WERI-Rb-1 (cell line): ENCODE measurements at regions not wholly inside any gene's neighbourhood (a gene's known extent, or its start where the extent isn't known, plus 50 kb on each side); places are given as distances from the start of the nearest gene placed in this dataset.
"Not testable (repeated sequence)": the region's sequence is repeated elsewhere in the genome, so short reads cannot be mapped to it uniquely, and the experiment has no call there.

Experiments
- DNase-seq: peaks from one replicate; pipeline ENCODE4 v3.0.0-alpha.2; 2020
- H3K27ac ChIP-seq: fragments of 250-450 bp; sonication (Bioruptor Pico); 2 replicates; pipeline ENCODE4 v1.5.1; 2020; ENCODE audit warnings: mild to moderate bottlenecking, moderate library complexity
- H3K27me3 ChIP-seq: fragments of 250-450 bp; sonication (Bioruptor Pico); 2 replicates; pipeline ENCODE4 v1.5.1; 2021; ENCODE audit warnings: mild to moderate bottlenecking, low read depth, moderate library complexity; ENCODE audit not compliant: insufficient read depth, severe bottlenecking
- H3K36me3 ChIP-seq: fragments of 250-450 bp; sonication (Bioruptor Pico); 2 replicates; pipeline ENCODE4 v1.5.1; 2020; ENCODE audit warnings: mild to moderate bottlenecking, moderate library complexity
- H3K4me3 ChIP-seq: 2 replicates; pipeline ENCODE4 v1.5.1; 2011; ENCODE audit warnings: low read depth, mild to moderate bottlenecking, control low read depth, low read length
- H3K9me3 ChIP-seq: fragments of 250-450 bp; sonication (Bioruptor Pico); 2 replicates; pipeline ENCODE4 v1.5.1; 2021; ENCODE audit warnings: mild to moderate bottlenecking, moderate library complexity; ENCODE audit not compliant: severe bottlenecking
- TF ChIP-seq, protein P1 (sequence below): IDR thresholded peaks from 2 replicates; pipeline ENCODE4 v1.5.1; 2011; ENCODE audit warnings: low read depth, mild to moderate bottlenecking, control low read depth, inconsistent platforms, low read length

- DNase-seq = no peak
- Histone ChIP-seq H3K36me3 (no peaks in the 10 kb centered on the region), H3K4me3 (no peak overlapping the region), H3K27me3 (no peaks in the 10 kb centered on the region), H3K27ac (no peak overlapping the region), H3K9me3 (no peaks in the 10 kb centered on the region)
- TF ChIP-seq, protein P1, sequence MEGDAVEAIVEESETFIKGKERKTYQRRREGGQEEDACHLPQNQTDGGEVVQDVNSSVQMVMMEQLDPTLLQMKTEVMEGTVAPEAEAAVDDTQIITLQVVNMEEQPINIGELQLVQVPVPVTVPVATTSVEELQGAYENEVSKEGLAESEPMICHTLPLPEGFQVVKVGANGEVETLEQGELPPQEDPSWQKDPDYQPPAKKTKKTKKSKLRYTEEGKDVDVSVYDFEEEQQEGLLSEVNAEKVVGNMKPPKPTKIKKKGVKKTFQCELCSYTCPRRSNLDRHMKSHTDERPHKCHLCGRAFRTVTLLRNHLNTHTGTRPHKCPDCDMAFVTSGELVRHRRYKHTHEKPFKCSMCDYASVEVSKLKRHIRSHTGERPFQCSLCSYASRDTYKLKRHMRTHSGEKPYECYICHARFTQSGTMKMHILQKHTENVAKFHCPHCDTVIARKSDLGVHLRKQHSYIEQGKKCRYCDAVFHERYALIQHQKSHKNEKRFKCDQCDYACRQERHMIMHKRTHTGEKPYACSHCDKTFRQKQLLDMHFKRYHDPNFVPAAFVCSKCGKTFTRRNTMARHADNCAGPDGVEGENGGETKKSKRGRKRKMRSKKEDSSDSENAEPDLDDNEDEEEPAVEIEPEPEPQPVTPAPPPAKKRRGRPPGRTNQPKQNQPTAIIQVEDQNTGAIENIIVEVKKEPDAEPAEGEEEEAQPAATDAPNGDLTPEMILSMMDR = no peak
Observed at GRCh38 chr5:39755986-39756385, 331.2 kb upstream of the DAB2 start.

DNA sequence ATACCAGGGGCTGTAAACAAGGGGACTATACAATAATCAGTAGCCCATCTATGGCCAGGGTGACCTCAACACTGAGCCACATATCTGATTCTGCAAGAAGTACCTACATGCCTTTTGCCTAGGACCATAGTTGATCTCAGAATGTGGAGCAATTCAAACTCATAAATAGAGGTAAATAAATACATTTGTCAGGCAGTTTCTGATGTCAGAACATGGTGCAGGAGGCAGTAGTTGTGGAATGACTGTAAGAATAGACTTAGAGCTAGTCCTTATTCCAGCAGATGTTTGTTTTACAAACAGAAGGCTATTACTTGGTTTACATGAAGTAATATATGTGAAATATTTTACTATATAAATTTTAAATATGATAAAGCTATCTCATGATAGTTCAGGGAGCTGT is 330.7 kb upstream of the DAB2 start:
- TF ChIP-seq, protein P1 = no peak
- H3K9me3 ChIP-seq = no peaks in the 10 kb centered on the region
- no peaks in the 10 kb centered on the region for H3K27me3 ChIP-seq
- no peak overlapping the region for H3K4me3 ChIP-seq
- no peak overlapping the region for H3K27ac ChIP-seq
- DNase-seq = no peak
- no peaks in the 10 kb centered on the region for H3K36me3 ChIP-seq

DNA sequence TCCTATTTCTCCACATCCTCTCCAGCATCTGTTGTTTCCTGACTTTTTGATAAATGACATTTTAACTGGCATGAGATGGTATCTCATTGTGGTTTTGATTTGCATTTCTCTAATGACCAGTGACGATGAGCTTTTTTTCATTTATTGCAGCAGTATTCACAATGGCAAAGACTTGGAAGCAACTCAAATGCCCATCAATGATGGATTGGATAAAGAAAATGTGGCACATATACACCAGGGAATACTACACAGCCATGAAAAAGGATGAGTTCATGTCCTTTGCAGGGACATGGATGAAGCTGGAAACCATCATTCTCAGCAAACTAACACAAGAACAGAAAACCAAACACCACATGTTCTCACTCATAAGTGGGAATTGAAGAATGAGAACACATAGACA is 329.0 kb upstream of the DAB2 start:
- DNase-seq, H3K27ac ChIP-seq, H3K9me3 ChIP-seq, H3K27me3 ChIP-seq, H3K36me3 ChIP-seq, H3K4me3 ChIP-seq: not testable (repeated sequence)

- Histone ChIP-seq H3K27me3 (no peaks in the 10 kb centered on the region), H3K27ac (no peak overlapping the region), H3K9me3 (no peaks in the 10 kb centered on the region), H3K36me3 (no peaks in the 10 kb centered on the region), H3K4me3 (no peak overlapping the region)
- TF ChIP-seq, protein P1 = no peak
- no peak for DNase-seq
Observed at GRCh38 chr5:39750661-39751060, 325.9 kb upstream of the DAB2 start.

- TF ChIP-seq, protein P1 = no peak
- Histone ChIP-seq H3K27me3 (no peaks in the 10 kb centered on the region), H3K9me3 (no peaks in the 10 kb centered on the region), H3K36me3 (no peaks in the 10 kb centered on the region), H3K4me3 (no peak overlapping the region), H3K27ac (no peak overlapping the region)
- no peak for DNase-seq
Observed at GRCh38 chr5:39742916-39743315, 318.1 kb upstream of the DAB2 start.

DNA sequence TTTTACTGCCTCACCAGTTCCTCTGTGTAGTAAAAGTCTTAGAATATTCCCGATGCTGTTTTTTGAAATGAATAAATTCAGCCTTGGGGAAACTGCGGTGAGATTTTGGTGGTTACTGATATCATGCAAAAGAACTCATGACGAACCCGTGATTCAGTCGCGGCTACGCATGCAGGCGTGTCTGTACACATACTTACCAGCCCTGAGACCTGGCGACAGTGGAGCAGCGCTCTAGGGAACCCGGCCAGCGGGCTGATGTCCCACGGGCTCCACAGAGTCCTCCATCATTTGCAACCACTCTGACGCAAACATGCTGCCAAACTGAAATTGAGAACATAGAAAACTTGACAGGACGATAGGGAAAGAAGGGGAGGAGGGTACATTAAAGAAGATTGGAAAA is 315.6 kb upstream of the DAB2 start:
- TF ChIP-seq, protein P1 = no peak
- H3K4me3 ChIP-seq = no peak overlapping the region
- H3K36me3 ChIP-seq = no peaks in the 10 kb centered on the region
- no peak for DNase-seq
- no peak overlapping the region for H3K27ac ChIP-seq
- H3K27me3 ChIP-seq = no peaks in the 10 kb centered on the region
- no peaks in the 10 kb centered on the region for H3K9me3 ChIP-seq
